Peyer's patch (tissue), 4 donors: ENCODE measurements at regions not wholly inside any gene's neighbourhood (a gene's known extent, or its start where the extent isn't known, plus 50 kb on each side); places are given as distances from the start of the nearest gene placed in this dataset.

ENCODE experiments used
- CTCF ChIP-seq, 6 experiments: fragments of 450-650 bp in 4 of 6; fragments of 200-600 bp in 2 of 6; sonication (generic) in 1 of 6; IDR thresholded peaks; one replicate each; pipeline ENCODE4 v1.5.1; 2017 to 2019; ENCODE audit warnings: antibody characterized with exemption in 6 of 6, mild to moderate bottlenecking in 3 of 6, moderate library complexity in 1 of 6
- POLR2A ChIP-seq, 2 donors: fragments of 450-650 bp; IDR thresholded peaks; one replicate each; pipeline ENCODE4 v1.5.1; 2017; ENCODE audit warnings: antibody characterized with exemption in 2 of 2, mild to moderate bottlenecking in 2 of 2, moderate library complexity in 2 of 2

- TF ChIP-seq CTCF (IDR thresholded peaks at IDR 0.05) = no peak
- no peak for TF ChIP-seq POLR2A (IDR thresholded peaks at IDR 0.05)
Observed at GRCh38 chr7:116394106-116394505, 105.4 kb upstream of the CAV2 start.
